GM18861 (cell line): ENCODE measurements at regions not wholly inside any gene's neighbourhood (a gene's known extent, or its start where the extent isn't known, plus 50 kb on each side); places are given as distances from the start of the nearest gene placed in this dataset.
A peak's percentile ranks its signal among the peaks of the same experiment; 100 is the strongest.

Experiments
- ATAC-seq: cut with Tn5 transposase; IDR thresholded peaks from one replicate; pipeline ENCODE4 v1.9.1; 2021; ENCODE audit not compliant: unreplicated experiment

- ATAC-seq = no peak
Observed at GRCh38 chr1:58861506-58861905, 77.7 kb upstream of the JUN start.

- ATAC-seq = no peak
Observed at GRCh38 chr1:58862728-58863385, 79.0 kb upstream of the JUN start.

- no peak for ATAC-seq
Observed at GRCh38 chr1:58864654-58865053, 80.8 kb upstream of the JUN start.

GRCh38 chr1:58866578-58866977 is 82.7 kb upstream of the JUN start:
- ATAC-seq = no peak

GRCh38 chr1:58869638-58870297 is 85.9 kb upstream of the JUN start:
- ATAC-seq = no peak

GRCh38 chr1:58870298-58870676 is 86.4 kb upstream of the JUN start:
- ATAC-seq = no peak

GRCh38 chr1:58874342-58874741 is 90.5 kb upstream of the JUN start:
- ATAC-seq = no peak

GRCh38 chr1:58874757-58875755 is 91.2 kb upstream of the JUN start:
- no peak for ATAC-seq

- ATAC-seq = no peak
Observed at GRCh38 chr1:58879464-58879863, 95.6 kb upstream of the JUN start.

GRCh38 chr1:58880592-58880991 is 96.7 kb upstream of the JUN start:
- no peak for ATAC-seq

GRCh38 chr1:58881471-58881994 is 97.7 kb upstream of the JUN start:
- ATAC-seq = no peak

GRCh38 chr1:58882322-58882948 is 98.6 kb upstream of the JUN start:
- no peak for ATAC-seq

GRCh38 chr1:58883037-58883887 is 99.4 kb upstream of the JUN start:
- ATAC-seq = no peak

GRCh38 chr1:58883888-58884482 is 100.1 kb upstream of the JUN start:
- ATAC-seq = peak; percentile 61

GRCh38 chr1:58884706-58885661 is 101.1 kb upstream of the JUN start:
- no peak for ATAC-seq

- ATAC-seq = no peak
Observed at GRCh38 chr1:58885998-58886397, 102.2 kb upstream of the JUN start.

- no peak for ATAC-seq
Observed at GRCh38 chr1:58886611-58887010, 102.8 kb upstream of the JUN start.

GRCh38 chr1:58887059-58887458 is 103.2 kb upstream of the JUN start:
- no peak for ATAC-seq

GRCh38 chr1:58888833-58889232 is 105.0 kb upstream of the JUN start:
- no peak for ATAC-seq
